VCaP (cell line): ENCODE measurements at regions not wholly inside any gene's neighbourhood (a gene's known extent, or its start where the extent isn't known, plus 50 kb on each side); places are given as distances from the start of the nearest gene placed in this dataset.
"Not testable (repeated sequence)": the region's sequence is repeated elsewhere in the genome, so short reads cannot be mapped to it uniquely, and the experiment has no call there.

Source experiments
- H3K27ac ChIP-seq: fragments of 450-650 bp; 2 replicates; pipeline ENCODE4 v1.5.1; 2017
- TF ChIP-seq, protein P1 (sequence below): fragments of 450-650 bp; conservative IDR thresholded peaks from 2 replicates; pipeline ENCODE4 v1.5.1; 2017; ENCODE audit warnings: mild to moderate bottlenecking, moderate library complexity

DNA sequence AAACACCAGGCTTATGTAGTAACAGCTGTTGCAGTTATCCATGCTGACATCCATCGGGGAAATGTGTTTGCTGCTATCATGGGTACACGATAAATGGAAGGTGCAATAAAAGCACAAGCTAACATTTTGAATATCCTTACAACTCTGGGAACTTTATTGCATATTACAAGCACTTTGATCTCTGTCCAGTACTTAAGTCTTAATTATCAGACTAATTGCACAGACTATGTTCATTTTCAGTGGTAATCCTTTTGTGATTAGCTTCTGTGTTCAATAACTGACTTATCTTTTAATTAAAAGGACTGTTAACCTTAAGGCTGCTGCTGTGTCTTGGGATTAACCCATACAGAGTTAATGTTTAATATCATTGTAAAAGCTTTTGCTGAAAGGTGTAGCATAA lies 101.4 kb upstream of the ATP5MC3 start:
- H3K27ac ChIP-seq, result no peak overlapping the region
- TF ChIP-seq, protein P1, sequence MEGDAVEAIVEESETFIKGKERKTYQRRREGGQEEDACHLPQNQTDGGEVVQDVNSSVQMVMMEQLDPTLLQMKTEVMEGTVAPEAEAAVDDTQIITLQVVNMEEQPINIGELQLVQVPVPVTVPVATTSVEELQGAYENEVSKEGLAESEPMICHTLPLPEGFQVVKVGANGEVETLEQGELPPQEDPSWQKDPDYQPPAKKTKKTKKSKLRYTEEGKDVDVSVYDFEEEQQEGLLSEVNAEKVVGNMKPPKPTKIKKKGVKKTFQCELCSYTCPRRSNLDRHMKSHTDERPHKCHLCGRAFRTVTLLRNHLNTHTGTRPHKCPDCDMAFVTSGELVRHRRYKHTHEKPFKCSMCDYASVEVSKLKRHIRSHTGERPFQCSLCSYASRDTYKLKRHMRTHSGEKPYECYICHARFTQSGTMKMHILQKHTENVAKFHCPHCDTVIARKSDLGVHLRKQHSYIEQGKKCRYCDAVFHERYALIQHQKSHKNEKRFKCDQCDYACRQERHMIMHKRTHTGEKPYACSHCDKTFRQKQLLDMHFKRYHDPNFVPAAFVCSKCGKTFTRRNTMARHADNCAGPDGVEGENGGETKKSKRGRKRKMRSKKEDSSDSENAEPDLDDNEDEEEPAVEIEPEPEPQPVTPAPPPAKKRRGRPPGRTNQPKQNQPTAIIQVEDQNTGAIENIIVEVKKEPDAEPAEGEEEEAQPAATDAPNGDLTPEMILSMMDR, result no peak

DNA sequence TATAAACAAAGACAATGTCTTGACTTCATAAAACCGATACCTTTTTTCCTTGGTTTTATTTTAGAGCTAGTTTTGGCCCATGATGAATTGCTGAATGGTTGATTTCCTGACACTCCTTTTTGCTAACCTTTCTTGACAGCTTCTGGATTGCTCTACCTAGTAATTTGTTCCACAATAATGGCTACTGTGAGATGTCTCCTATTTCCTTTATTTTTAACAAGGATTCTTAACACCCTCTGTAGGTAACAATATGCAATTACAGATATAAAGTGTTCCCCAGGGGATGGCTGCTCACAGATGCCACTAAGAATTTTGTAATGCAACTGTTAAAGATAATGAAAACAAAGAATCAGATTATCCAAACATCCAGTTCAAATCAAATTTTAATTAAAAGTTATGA lies 100.8 kb upstream of the ATP5MC3 start:
- TF ChIP-seq, protein P1, result peak; percentile 73
- H3K27ac ChIP-seq, result no peak overlapping the region

DNA sequence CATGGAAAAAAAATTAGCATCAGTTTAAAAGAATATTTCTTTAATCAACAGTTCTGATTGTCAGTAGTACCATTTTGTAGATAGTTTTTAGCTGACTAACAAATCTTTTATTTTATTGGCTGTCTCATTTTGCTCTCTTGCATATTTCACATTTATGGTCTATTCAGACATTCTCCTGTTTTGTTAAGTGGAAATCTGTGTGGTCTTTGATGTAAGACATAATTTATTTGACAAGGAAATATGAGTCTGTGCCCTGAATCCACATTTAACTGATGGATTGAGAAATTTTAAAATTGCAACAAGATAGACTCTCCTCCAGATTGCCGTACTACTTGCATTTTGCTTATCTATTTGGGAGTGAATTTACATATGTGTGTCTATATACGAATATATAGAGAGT lies 96.3 kb upstream of the ATP5MC3 start:
- H3K27ac ChIP-seq, result no peak overlapping the region
- TF ChIP-seq, protein P1, result no peak

DNA sequence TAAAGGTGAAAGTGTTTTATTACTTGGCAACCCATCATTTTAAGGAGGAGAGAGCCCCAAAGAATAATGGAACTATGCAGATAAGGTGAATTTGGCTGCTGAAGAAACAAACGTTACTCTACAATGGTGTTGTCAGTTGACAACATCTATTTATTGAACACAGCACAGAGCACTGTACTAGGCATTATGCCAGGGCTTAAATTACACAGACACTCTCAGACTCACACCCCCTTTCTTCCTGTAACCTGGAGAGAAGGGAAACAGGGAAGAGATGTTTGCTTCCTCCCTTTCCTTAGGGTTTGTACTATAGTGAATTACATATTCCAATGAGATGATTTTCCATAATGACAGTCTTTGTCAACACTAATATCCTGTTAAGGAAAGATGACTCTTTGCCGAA lies 94.0 kb upstream of the ATP5MC3 start:
- peak overlapping the region; percentile 16; the same call in 1 of the 2 replicates for H3K27ac ChIP-seq
- TF ChIP-seq, protein P1, result no peak

DNA sequence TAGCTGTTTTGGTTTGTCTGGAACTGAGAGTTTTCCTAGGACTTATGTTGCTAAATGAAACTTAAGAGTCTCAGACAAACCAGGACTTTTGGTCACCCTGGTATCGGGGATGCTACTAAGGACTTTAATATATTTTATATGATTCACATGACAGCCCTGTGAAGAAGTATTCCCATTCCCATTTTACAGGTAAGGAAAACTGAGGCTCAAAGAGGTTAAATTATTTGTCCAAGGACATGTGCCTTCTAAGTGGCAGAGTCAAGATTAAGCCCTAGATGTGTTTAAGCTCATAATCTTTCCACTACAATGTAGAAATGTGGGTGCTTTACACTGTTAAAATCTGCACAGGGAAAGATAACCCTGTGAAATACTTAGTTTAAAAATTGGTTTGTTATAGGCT lies 77.7 kb upstream of the ATP5MC3 start:
- TF ChIP-seq, protein P1, result no peak
- no peak overlapping the region for H3K27ac ChIP-seq

DNA sequence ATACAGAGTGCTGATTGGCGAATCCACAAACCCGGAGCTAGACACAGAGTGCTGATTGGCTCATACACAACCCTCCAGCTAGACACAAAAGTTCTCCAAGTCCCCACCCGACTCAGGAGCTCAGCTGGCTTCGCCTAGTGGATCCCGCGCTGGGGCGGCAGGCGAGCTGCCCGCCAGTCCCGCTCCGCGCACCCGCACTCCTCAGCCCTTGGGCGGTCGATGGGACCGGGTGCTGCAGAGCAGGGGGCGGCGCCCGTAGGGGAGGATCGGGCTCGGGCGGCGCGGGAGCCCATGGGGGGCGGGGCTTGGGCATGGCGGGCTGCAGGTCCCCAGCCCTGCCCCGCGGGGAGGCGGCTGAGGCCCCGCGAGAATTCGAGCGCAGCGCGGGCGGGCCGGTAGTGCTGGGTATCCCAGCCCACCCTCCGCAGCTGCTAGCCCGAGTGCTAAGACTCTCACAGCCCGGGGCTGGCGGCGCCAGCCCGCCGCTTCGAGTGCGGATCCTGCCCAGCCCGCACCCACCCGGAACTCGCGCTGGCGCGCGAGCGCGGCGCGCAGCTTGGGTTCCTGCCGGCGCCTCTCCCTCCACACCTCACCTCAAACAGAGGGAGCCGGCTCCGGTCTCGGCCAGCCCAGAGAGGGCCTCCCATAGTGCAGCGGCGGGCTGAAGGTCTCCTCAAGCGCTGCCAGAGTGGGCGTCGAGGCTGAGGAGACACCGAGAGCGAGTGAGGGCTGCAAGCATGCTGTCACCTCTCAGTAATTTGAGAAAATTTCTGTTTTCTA lies 75.5 kb upstream of the ATP5MC3 start:
- H3K27ac ChIP-seq, result no peak overlapping the region
- TF ChIP-seq, protein P1, result no peak

DNA sequence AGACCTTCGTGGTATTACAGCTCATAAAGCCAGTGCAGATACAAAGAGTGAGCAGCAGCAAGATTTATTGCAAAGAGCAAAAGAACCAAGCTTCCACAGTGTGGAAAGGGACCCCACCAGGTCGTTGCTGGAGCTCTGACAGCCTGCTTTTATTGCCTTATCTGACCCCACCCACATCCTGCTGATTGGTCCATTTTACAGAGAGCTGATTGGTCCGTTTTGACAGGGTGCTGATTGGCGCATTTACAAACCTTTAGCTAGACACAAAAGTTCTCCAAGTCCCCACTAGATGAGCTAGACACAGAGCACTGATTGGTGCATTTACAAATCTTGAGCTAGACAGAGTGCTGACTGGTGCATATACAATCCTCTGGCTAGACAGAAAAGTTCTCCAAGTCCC lies 74.9 kb upstream of the ATP5MC3 start:
- not testable (repeated sequence) for H3K27ac ChIP-seq

DNA sequence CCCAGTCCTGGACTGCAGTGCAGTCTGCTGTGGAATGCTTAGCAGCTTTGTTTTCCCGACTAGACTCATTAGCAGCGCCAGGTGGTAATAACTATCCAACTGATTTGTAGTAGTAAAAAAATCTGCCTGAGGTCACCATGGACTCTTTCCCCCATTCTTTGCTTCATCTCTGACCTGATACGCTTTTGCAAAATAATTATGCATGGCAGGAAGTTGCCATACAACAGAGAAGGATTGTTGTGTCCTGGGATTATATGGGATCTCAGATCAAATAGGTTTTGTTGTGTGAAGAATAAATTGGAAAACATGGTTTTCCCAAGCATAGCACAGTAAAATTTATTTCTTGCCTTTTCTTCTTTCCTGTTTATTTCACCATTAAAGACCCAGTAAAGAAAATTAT lies 72.4 kb upstream of the ATP5MC3 start:
- TF ChIP-seq, protein P1, result no peak
- no peak overlapping the region for H3K27ac ChIP-seq
